HepG2 (cell line): ENCODE measurements at regions not wholly inside any gene's neighbourhood (a gene's known extent, or its start where the extent isn't known, plus 50 kb on each side); places are given as distances from the start of the nearest gene placed in this dataset.
A peak's percentile ranks its signal among the peaks of the same experiment; 100 is the strongest.

Experiments used
- ATAC-seq: fragments of 200-7000 bp; cut with Tn5 transposase; 3 replicates; pipeline ENCODE4 v1.9.1; 2020; ENCODE audit warnings: mild to moderate bottlenecking, moderate library complexity
- BruUV-seq: library from RNA; stranded (reverse); fragments of 400-500 nt; replicated peaks from 2 replicates; lab custom pipeline; 2021; lab: Mats Ljungman, UMichigan
- CTCF ChIA-PET: fragments of 300-600 bp; formaldehyde crosslinking; extraction: SDS; loops from one replicate; lab custom pipeline; 2021; ENCODE audit warnings: low total read pairs, inconsistent platforms, low intra/inter-chr PET ratio; lab: Yijun Ruan, JAX
- POLR2A ChIA-PET: fragments of 350-600 bp; sonication (Branson Sonifier 250); formaldehyde crosslinking; loops from one replicate; lab custom pipeline; 2020; ENCODE audit warnings: antibody characterized with exemption, inconsistent platforms; lab: Yijun Ruan, JAX
- DNase-seq: peaks from one replicate; pipeline ENCODE4 v3.0.0-alpha.2; 2015; ENCODE audit warnings: low spot score
- FAIRE-seq: peaks from 3 replicates; lab custom pipeline; 2011; peaks lifted over from hg19 to GRCh38; lab: Jason Lieb, UNC
- H2AFZ ChIP-seq: one replicate; pipeline ENCODE4 v1.6.1; 2011; ENCODE audit warnings: low read length, inconsistent platforms
- H3K27ac ChIP-seq: fragments of 300-600 bp; 3 replicates; pipeline ENCODE4 v1.8.0; 2011; ENCODE audit warnings: mixed run types, mild to moderate bottlenecking, mixed read lengths, low read length, inconsistent platforms; ENCODE audit not compliant: insufficient read depth; ENCODE audit errors: extremely low read length
- H3K27me3 ChIP-seq, 2 experiments: fragments of 200-600 bp in 1 of 2; 2 replicates in 1 of 2; 3 replicates in 1 of 2; pipeline versions ENCODE4 v1.6.0 to v1.8.0; 2011; ENCODE audit warnings: low read length in 2 of 2, mild to moderate bottlenecking in 2 of 2, moderate library complexity in 2 of 2, inconsistent platforms in 1 of 2; ENCODE audit not compliant: insufficient read depth in 2 of 2, control insufficient read depth in 1 of 2
- H3K36me3 ChIP-seq, 2 experiments: fragments of 200-600 bp in 1 of 2; replicated peaks in 1 of 2; 2 replicates in 1 of 2; 3 replicates in 1 of 2; pipeline versions ENCODE4 v1.5.1 to v1.8.0; 2011; ENCODE audit warnings: low read length in 2 of 2, inconsistent platforms in 1 of 2; ENCODE audit not compliant: insufficient read depth in 2 of 2, control insufficient read depth in 1 of 2
- H3K4me1 ChIP-seq: 2 replicates; pipeline ENCODE4 v1.5.1; 2012; ENCODE audit warnings: low read length, inconsistent platforms; ENCODE audit not compliant: insufficient read depth
- H3K4me2 ChIP-seq: 2 replicates; pipeline ENCODE4 v1.6.0; 2011; ENCODE audit warnings: low read depth, low read length, inconsistent platforms
- H3K4me3 ChIP-seq, 3 experiments: fragments of 200-600 bp in 1 of 3; sonication (generic), shearing (Covaris generic) in 1 of 3; replicated peaks in 1 of 3; 2 replicates each; pipeline ENCODE4 v1.5.1; 2011 to 2016; ENCODE audit warnings: low read length in 3 of 3, inconsistent platforms in 2 of 3, low read depth in 2 of 3, mild to moderate bottlenecking in 2 of 3, control low read depth in 1 of 3, mixed read lengths in 1 of 3; ENCODE audit not compliant: insufficient read depth in 1 of 3
- H3K79me2 ChIP-seq: one replicate; pipeline ENCODE4 v1.6.1; 2011; ENCODE audit warnings: low read length, inconsistent platforms; ENCODE audit not compliant: insufficient read depth
- H3K9ac ChIP-seq: 2 replicates; pipeline ENCODE4 v1.6.0; 2011; ENCODE audit warnings: mild to moderate bottlenecking, low read depth, low read length, inconsistent platforms; ENCODE audit not compliant: insufficient read depth
- H3K9me3 ChIP-seq: 2 replicates; pipeline ENCODE4 v1.5.1; 2012; ENCODE audit warnings: mild to moderate bottlenecking, low read length
- H4K20me1 ChIP-seq: 2 replicates; pipeline ENCODE4 v1.6.0; 2011; ENCODE audit warnings: inconsistent platforms, mild to moderate bottlenecking, low read length, moderate library complexity; ENCODE audit not compliant: insufficient read depth
- AHR ChIP-seq: IDR thresholded peaks from 2 replicates; pipeline ENCODE4 v1.6.1; 2018; ENCODE audit warnings: missing genetic modification reagents, missing compliant biosample characterization
- EEA1 ChIP-seq: sonication (generic); formaldehyde crosslinking; IDR thresholded peaks from 2 replicates; pipeline ENCODE4 v1.5.1; 2020; ENCODE audit warnings: mild to moderate bottlenecking, missing genetic modification reagents, borderline replicate concordance
- JUN ChIP-seq: sonication (generic); formaldehyde crosslinking; IDR thresholded peaks from 2 replicates; pipeline ENCODE4 v1.4.0; 2020; ENCODE audit warnings: mild to moderate bottlenecking, missing genetic modification reagents
- KLF16 ChIP-seq, 2 experiments: sonication (generic) in 1 of 2; formaldehyde crosslinking in 1 of 2; IDR thresholded peaks; 2 replicates each; pipeline versions ENCODE4 v1.6.1 to v1.8.0; 2016 to 2023; ENCODE audit warnings: missing genetic modification reagents in 2 of 2, missing compliant biosample characterization in 1 of 2
- NR2F6 ChIP-seq, 2 experiments: IDR thresholded peaks; 2 replicates each; pipeline ENCODE4 v1.6.1; 2016; ENCODE audit warnings: antibody characterized with exemption in 1 of 2, mild to moderate bottlenecking in 1 of 2
- NR3C1 ChIP-seq: sonication (generic); formaldehyde crosslinking; IDR thresholded peaks from 2 replicates; pipeline ENCODE4 v1.4.0; 2020; ENCODE audit warnings: missing genetic modification reagents
- RBAK ChIP-seq: sonication (generic); formaldehyde crosslinking; IDR thresholded peaks from 2 replicates; pipeline ENCODE4 v1.5.1; 2020; ENCODE audit warnings: mild to moderate bottlenecking, missing genetic modification reagents
- SMAD9 ChIP-seq: sonication (generic); formaldehyde crosslinking; IDR thresholded peaks from 2 replicates; pipeline ENCODE4 v1.5.1; 2020; ENCODE audit warnings: mild to moderate bottlenecking, missing genetic modification reagents
- SYNCRIP ChIP-seq: fragments of 200-400 bp; formaldehyde crosslinking; IDR thresholded peaks from 2 replicates; pipeline ENCODE4 v1.6.1; 2018; ENCODE audit warnings: mild to moderate bottlenecking, low read depth, low read length; ENCODE audit not compliant: insufficient read depth
- TEAD2 ChIP-seq: sonication (generic); formaldehyde crosslinking; IDR thresholded peaks from 2 replicates; pipeline ENCODE4 v1.9.0; 2021; ENCODE audit warnings: missing genetic modification reagents
- ZBTB38 ChIP-seq: sonication (generic); formaldehyde crosslinking; IDR thresholded peaks from 2 replicates; pipeline ENCODE4 v1.5.1; 2020; ENCODE audit warnings: mild to moderate bottlenecking, missing genetic modification reagents
- ZNF605 ChIP-seq: sonication (generic); formaldehyde crosslinking; IDR thresholded peaks from 2 replicates; pipeline ENCODE4 v1.8.0; 2022; ENCODE audit warnings: mild to moderate bottlenecking, missing genetic modification reagents
- ZNF746 ChIP-seq: sonication (generic); formaldehyde crosslinking; IDR thresholded peaks from 2 replicates; pipeline ENCODE4 v1.8.0; 2022; ENCODE audit warnings: mild to moderate bottlenecking, missing genetic modification reagents
- ZNF749 ChIP-seq: sonication (generic); formaldehyde crosslinking; IDR thresholded peaks from 2 replicates; pipeline ENCODE4 v1.8.0; 2022; ENCODE audit warnings: mild to moderate bottlenecking, missing genetic modification reagents, moderate library complexity, borderline replicate concordance
- ZNF75D ChIP-seq: sonication (generic); formaldehyde crosslinking; IDR thresholded peaks from 2 replicates; pipeline ENCODE4 v1.8.1; 2023; ENCODE audit warnings: missing genetic modification reagents, mild to moderate bottlenecking, borderline replicate concordance
- ZNF781 ChIP-seq: sonication (generic); formaldehyde crosslinking; IDR thresholded peaks from 2 replicates; pipeline ENCODE4 v1.5.1; 2020; ENCODE audit warnings: borderline replicate concordance, mild to moderate bottlenecking, missing genetic modification reagents; ENCODE audit errors: not compliant biosample characterization
- ZSCAN20 ChIP-seq: sonication (generic); formaldehyde crosslinking; IDR thresholded peaks from 2 replicates; pipeline ENCODE4 v1.4.0; 2020; ENCODE audit warnings: missing genetic modification reagents, mild to moderate bottlenecking, borderline replicate concordance
- WGBS: methylation state at CpG from one replicate; pipeline ENCODE4 v1.1.6; 2017; ENCODE audit warnings: low lambda C conversion rate; 5-methylcytosine and 5-hydroxymethylcytosine counted together
- in situ Hi-C: cut with HindIII; loops from 2 replicates; pipeline ENCODE4 v1.10.0; 2017; ENCODE audit warnings: low pct_unique_long_range_greater_than_20kb; ENCODE audit not compliant: extremely low pct_ligation_motif_present
- intact Hi-C: fragments of 100-400 bp; cut with micrococcal nuclease; formaldehyde crosslinking; loops from one replicate; pipeline ENCODE4 v1.10.0; 2022; ENCODE audit not compliant: unreplicated experiment
- TF ChIP-seq, protein P1 (sequence below): sonication (generic); formaldehyde crosslinking; IDR thresholded peaks from 2 replicates; pipeline ENCODE4 v1.5.1; 2020; ENCODE audit warnings: missing genetic modification reagents, mild to moderate bottlenecking, borderline replicate concordance
- TF ChIP-seq, protein P2 (sequence below): sonication (generic); formaldehyde crosslinking; conservative IDR thresholded peaks from 2 replicates; pipeline ENCODE4 v1.4.0; 2020; ENCODE audit warnings: mild to moderate bottlenecking, missing genetic modification reagents, moderate library complexity
- TF ChIP-seq, protein P3 (sequence below): sonication (generic); formaldehyde crosslinking; IDR thresholded peaks from 2 replicates; pipeline ENCODE4 v1.4.0; 2020; ENCODE audit warnings: missing genetic modification reagents, borderline replicate concordance

DNA sequence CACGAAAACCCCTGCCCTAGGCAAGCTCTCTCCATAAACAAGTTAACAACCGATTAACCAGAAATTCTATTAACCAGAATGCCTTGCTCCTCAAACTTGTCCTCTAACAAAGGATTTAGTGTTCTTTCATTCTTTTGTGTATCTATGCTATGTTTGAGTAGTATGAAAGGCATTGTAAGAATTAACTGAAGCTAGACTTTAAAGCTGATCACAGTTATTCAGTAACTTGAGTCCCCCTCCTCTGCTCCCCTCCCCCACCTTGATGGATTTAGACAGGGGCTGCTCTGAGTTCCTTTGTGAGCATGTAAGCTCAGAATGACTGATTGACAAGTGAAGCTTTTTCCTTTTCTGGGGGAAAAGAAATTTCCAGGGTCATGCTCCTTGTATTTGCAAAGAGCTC lies 257.6 kb downstream of the TTLL7 start:
- peak overlapping the region in 2 of 3 experiments; percentile 11 to 12; a peak in 1 of 6 replicates for H3K4me3 ChIP-seq
- intact Hi-C loops (no loop called here), in situ Hi-C loops (no loop called here)
- DNase-seq: peak; percentile 89
- WGBS: 2% methylated on average over 2 of the region's 2 CpGs
- no peaks in the 10 kb centered on the region for H3K79me2 ChIP-seq
- H3K9ac ChIP-seq: peak overlapping the region; percentile 49; the same call in 1 of the 2 replicates
- no peak overlapping the region for H2AFZ ChIP-seq
- peaks cover 45% of the 10 kb centered on the region for H3K9me3 ChIP-seq
- no TSS peak for BruUV-seq
- no peaks in the 10 kb centered on the region for H3K27me3 ChIP-seq
- ChIA-PET POLR2A (no interaction called here), CTCF (no interaction called here)
- H3K4me2 ChIP-seq: peak overlapping the region; percentile 50
- no peaks in the 10 kb centered on the region for H4K20me1 ChIP-seq
- H3K36me3 ChIP-seq: no peaks in the 10 kb centered on the region
- peak; percentile 54 for FAIRE-seq
- peaks cover 53% of the 10 kb centered on the region for H3K4me1 ChIP-seq
- ATAC-seq: peak; percentile 93
- peak overlapping the region; percentile 65 for H3K27ac ChIP-seq
- TF ChIP-seq NR2F6 (IDR thresholded peaks at IDR 0.05) (peak; percentile 14; the same call in 1 of the 2 replicates), NR2F6 (CRISPR knock-in tag; IDR thresholded peaks at IDR 0.05) (no peak), SMAD9 (CRISPR knock-in tag) (no peak), AHR (no peak), SYNCRIP (no peak), RBAK (CRISPR knock-in tag) (no peak), ZBTB38 (CRISPR knock-in tag) (no peak), NR3C1 (CRISPR knock-in tag) (no peak), JUN (no peak), TEAD2 (CRISPR knock-in tag) (no peak), ZSCAN20 (CRISPR knock-in tag) (no peak), ZNF746 (CRISPR knock-in tag) (no peak), ZNF781 (CRISPR knock-in tag) (no peak), ZNF75D (CRISPR knock-in tag) (no peak), ZNF749 (CRISPR knock-in tag) (no peak), EEA1 (CRISPR knock-in tag) (no peak), KLF16 (CRISPR knock-in tag; IDR thresholded peaks at IDR 0.05) (no peak), ZNF605 (no peak)
- TF ChIP-seq, protein P1, sequence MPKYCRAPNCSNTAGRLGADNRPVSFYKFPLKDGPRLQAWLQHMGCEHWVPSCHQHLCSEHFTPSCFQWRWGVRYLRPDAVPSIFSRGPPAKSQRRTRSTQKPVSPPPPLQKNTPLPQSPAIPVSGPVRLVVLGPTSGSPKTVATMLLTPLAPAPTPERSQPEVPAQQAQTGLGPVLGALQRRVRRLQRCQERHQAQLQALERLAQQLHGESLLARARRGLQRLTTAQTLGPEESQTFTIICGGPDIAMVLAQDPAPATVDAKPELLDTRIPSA (CRISPR knock-in tag): no peak
- TF ChIP-seq, protein P2, sequence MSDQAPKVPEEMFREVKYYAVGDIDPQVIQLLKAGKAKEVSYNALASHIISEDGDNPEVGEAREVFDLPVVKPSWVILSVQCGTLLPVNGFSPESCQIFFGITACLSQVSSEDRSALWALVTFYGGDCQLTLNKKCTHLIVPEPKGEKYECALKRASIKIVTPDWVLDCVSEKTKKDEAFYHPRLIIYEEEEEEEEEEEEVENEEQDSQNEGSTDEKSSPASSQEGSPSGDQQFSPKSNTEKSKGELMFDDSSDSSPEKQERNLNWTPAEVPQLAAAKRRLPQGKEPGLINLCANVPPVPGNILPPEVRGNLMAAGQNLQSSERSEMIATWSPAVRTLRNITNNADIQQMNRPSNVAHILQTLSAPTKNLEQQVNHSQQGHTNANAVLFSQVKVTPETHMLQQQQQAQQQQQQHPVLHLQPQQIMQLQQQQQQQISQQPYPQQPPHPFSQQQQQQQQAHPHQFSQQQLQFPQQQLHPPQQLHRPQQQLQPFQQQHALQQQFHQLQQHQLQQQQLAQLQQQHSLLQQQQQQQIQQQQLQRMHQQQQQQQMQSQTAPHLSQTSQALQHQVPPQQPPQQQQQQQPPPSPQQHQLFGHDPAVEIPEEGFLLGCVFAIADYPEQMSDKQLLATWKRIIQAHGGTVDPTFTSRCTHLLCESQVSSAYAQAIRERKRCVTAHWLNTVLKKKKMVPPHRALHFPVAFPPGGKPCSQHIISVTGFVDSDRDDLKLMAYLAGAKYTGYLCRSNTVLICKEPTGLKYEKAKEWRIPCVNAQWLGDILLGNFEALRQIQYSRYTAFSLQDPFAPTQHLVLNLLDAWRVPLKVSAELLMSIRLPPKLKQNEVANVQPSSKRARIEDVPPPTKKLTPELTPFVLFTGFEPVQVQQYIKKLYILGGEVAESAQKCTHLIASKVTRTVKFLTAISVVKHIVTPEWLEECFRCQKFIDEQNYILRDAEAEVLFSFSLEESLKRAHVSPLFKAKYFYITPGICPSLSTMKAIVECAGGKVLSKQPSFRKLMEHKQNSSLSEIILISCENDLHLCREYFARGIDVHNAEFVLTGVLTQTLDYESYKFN (CRISPR knock-in tag): peak; percentile 70
- TF ChIP-seq, protein P3, sequence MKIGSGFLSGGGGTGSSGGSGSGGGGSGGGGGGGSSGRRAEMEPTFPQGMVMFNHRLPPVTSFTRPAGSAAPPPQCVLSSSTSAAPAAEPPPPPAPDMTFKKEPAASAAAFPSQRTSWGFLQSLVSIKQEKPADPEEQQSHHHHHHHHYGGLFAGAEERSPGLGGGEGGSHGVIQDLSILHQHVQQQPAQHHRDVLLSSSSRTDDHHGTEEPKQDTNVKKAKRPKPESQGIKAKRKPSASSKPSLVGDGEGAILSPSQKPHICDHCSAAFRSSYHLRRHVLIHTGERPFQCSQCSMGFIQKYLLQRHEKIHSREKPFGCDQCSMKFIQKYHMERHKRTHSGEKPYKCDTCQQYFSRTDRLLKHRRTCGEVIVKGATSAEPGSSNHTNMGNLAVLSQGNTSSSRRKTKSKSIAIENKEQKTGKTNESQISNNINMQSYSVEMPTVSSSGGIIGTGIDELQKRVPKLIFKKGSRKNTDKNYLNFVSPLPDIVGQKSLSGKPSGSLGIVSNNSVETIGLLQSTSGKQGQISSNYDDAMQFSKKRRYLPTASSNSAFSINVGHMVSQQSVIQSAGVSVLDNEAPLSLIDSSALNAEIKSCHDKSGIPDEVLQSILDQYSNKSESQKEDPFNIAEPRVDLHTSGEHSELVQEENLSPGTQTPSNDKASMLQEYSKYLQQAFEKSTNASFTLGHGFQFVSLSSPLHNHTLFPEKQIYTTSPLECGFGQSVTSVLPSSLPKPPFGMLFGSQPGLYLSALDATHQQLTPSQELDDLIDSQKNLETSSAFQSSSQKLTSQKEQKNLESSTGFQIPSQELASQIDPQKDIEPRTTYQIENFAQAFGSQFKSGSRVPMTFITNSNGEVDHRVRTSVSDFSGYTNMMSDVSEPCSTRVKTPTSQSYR (CRISPR knock-in tag): peak; percentile 90
